Liver (tissue), 8 donors: ENCODE measurements at regions not wholly inside any gene's neighbourhood (a gene's known extent, or its start where the extent isn't known, plus 50 kb on each side); places are given as distances from the start of the nearest gene placed in this dataset.

Source experiments
- DNase-seq: peaks from one replicate; pipeline ENCODE4 v3.0.0-alpha.2; 2017; ENCODE audit warnings: low spot score
- H3K27ac ChIP-seq, 2 donors: one replicate each; pipeline ENCODE4 v1.7.0; 2013; ENCODE audit warnings: inconsistent platforms in 2 of 2, low read length in 2 of 2, control low read depth in 1 of 2, low read depth in 1 of 2, mild to moderate bottlenecking in 1 of 2
- H3K27me3 ChIP-seq, 4 donors: one replicate each; pipeline versions ENCODE4 v1.6.1 to v1.7.0; 2013; ENCODE audit warnings: low read length in 3 of 4, inconsistent platforms in 1 of 4, mild to moderate bottlenecking in 1 of 4, moderate library complexity in 1 of 4; ENCODE audit not compliant: control insufficient read depth in 4 of 4, insufficient read depth in 4 of 4
- H3K36me3 ChIP-seq, 4 donors: one replicate each; pipeline versions ENCODE4 v1.6.1 to v1.7.0; 2013; ENCODE audit warnings: low read length in 3 of 4, mild to moderate bottlenecking in 3 of 4, low read depth in 1 of 4, moderate library complexity in 1 of 4; ENCODE audit not compliant: control insufficient read depth in 4 of 4, insufficient read depth in 3 of 4
- H3K4me1 ChIP-seq, 4 donors: one replicate each; pipeline versions ENCODE4 v1.6.1 to v1.7.0; 2013; ENCODE audit warnings: low read length in 3 of 4, mild to moderate bottlenecking in 3 of 4, moderate library complexity in 1 of 4; ENCODE audit not compliant: control insufficient read depth in 4 of 4, insufficient read depth in 4 of 4
- H3K4me3 ChIP-seq, 3 donors: one replicate each; pipeline versions ENCODE4 v1.6.1 to v1.7.0; 2013; ENCODE audit warnings: low read length in 3 of 3, control low read depth in 1 of 3, low read depth in 1 of 3, mild to moderate bottlenecking in 1 of 3
- H3K9ac ChIP-seq, 2 donors: one replicate each; pipeline ENCODE4 v1.7.0; 2013; ENCODE audit warnings: low read length in 2 of 2, mild to moderate bottlenecking in 2 of 2, moderate library complexity in 2 of 2, control low read depth in 1 of 2, low read depth in 1 of 2
- H3K9me3 ChIP-seq, 4 donors: one replicate each; pipeline versions ENCODE4 v1.6.1 to v1.7.0; 2013; ENCODE audit warnings: low read length in 3 of 4; ENCODE audit not compliant: control insufficient read depth in 4 of 4
- ATF3 ChIP-seq: IDR thresholded peaks from 2 replicates; pipeline ENCODE4 v1.6.1; 2016; ENCODE audit warnings: antibody characterized with exemption
- CTCF ChIP-seq: fragments of 150-350 bp; IDR thresholded peaks from 2 replicates; pipeline ENCODE4 v1.5.1; 2017; ENCODE audit warnings: improper control_type of control experiment, low read depth, low read length; ENCODE audit not compliant: missing input control
- EGR1 ChIP-seq, 2 donors: IDR thresholded peaks; 2 replicates each; pipeline ENCODE4 v1.6.1; 2016 to 2018; ENCODE audit warnings: antibody characterized with exemption in 2 of 2, low read depth in 2 of 2
- FOXA1 ChIP-seq: IDR thresholded peaks from 2 replicates; pipeline ENCODE4 v1.6.1; 2016; ENCODE audit warnings: antibody characterized with exemption
- FOXA2 ChIP-seq: IDR thresholded peaks from 2 replicates; pipeline ENCODE4 v1.6.1; 2016; ENCODE audit warnings: antibody characterized with exemption
- GABPA ChIP-seq, 2 donors: IDR thresholded peaks in 1 of 2; conservative IDR thresholded peaks in 1 of 2; 2 replicates each; pipeline ENCODE4 v1.6.1; 2016; ENCODE audit warnings: antibody characterized with exemption in 2 of 2, mild to moderate bottlenecking in 1 of 2, moderate library complexity in 1 of 2
- HNF4A ChIP-seq, 2 donors: conservative IDR thresholded peaks; 2 replicates each; pipeline ENCODE4 v1.6.1; 2016; ENCODE audit warnings: antibody characterized with exemption in 2 of 2, mild to moderate bottlenecking in 2 of 2
- HNF4G ChIP-seq: IDR thresholded peaks from 2 replicates; pipeline ENCODE4 v1.6.1; 2016; ENCODE audit warnings: antibody characterized with exemption
- JUND ChIP-seq, 2 donors: IDR thresholded peaks; 2 replicates each; pipeline ENCODE4 v1.6.1; 2016; ENCODE audit warnings: antibody characterized with exemption in 2 of 2
- MAX ChIP-seq: IDR thresholded peaks from 2 replicates; pipeline ENCODE4 v1.6.1; 2016; ENCODE audit warnings: antibody characterized with exemption
- NR2F2 ChIP-seq: IDR thresholded peaks from 2 replicates; pipeline ENCODE4 v1.6.1; 2016; ENCODE audit warnings: antibody characterized with exemption
- RAD21 ChIP-seq, 2 donors: IDR thresholded peaks; 2 replicates each; pipeline ENCODE4 v1.6.1; 2016; ENCODE audit warnings: antibody characterized with exemption in 2 of 2, mild to moderate bottlenecking in 2 of 2
- REST ChIP-seq: IDR thresholded peaks from 2 replicates; pipeline ENCODE4 v1.6.1; 2016; ENCODE audit warnings: antibody characterized with exemption, mild to moderate bottlenecking
- RXRA ChIP-seq, 2 donors: IDR thresholded peaks; 2 replicates each; pipeline ENCODE4 v1.6.1; 2017 to 2018; ENCODE audit warnings: antibody characterized with exemption in 2 of 2, mild to moderate bottlenecking in 1 of 2
- SP1 ChIP-seq: IDR thresholded peaks from 2 replicates; pipeline ENCODE4 v1.6.1; 2018; ENCODE audit warnings: antibody characterized with exemption, mild to moderate bottlenecking
- TAF1 ChIP-seq: conservative IDR thresholded peaks from 2 replicates; pipeline ENCODE4 v1.6.1; 2016; ENCODE audit warnings: antibody characterized with exemption, mild to moderate bottlenecking
- YY1 ChIP-seq: IDR thresholded peaks from 2 replicates; pipeline ENCODE4 v1.6.1; 2016; ENCODE audit warnings: antibody characterized with exemption, mild to moderate bottlenecking
- ZBTB33 ChIP-seq: IDR thresholded peaks from 2 replicates; pipeline ENCODE4 v1.6.1; 2016; ENCODE audit warnings: antibody characterized with exemption
- WGBS: extraction: QIAGEN DNeasy Blood & Tissue Kit; methylation state at CpG from one replicate; pipeline ENCODE4 v1.1.7; 2013; 5-methylcytosine and 5-hydroxymethylcytosine counted together
- donor health status: healthy.
- donor health status: healthy.
- donor health status: healthy.
- donor health status: healthy.
- donor health status: healthy.

- WGBS, result 58% methylated on average over 2 of the region's 2 CpGs
- Histone ChIP-seq H3K9ac (no peak overlapping the region), H3K9me3 (no peaks in the 10 kb centered on the region), H3K4me3 (no peak overlapping the region), H3K27ac (no peak overlapping the region), H3K4me1 (no peaks in the 10 kb centered on the region), H3K36me3 (no peaks in the 10 kb centered on the region), H3K27me3 (no peaks in the 10 kb centered on the region)
- TF ChIP-seq GABPA (IDR thresholded peaks at IDR 0.05 in 1 of 2, conservative IDR thresholded peaks at IDR 0.05 in 1 of 2) (no peak), MAX (no peak), ATF3 (no peak), SP1 (no peak), HNF4G (no peak), FOXA2 (no peak), TAF1 (no peak), RXRA (IDR thresholded peaks at IDR 0.05) (no peak), CTCF (no peak), RAD21 (IDR thresholded peaks at IDR 0.05) (no peak), REST (no peak), ZBTB33 (no peak), HNF4A (conservative IDR thresholded peaks at IDR 0.05) (no peak), FOXA1 (no peak), EGR1 (IDR thresholded peaks at IDR 0.05; ENCODE audit: low read depth in 2 of 2) (no peak), YY1 (no peak), JUND (IDR thresholded peaks at IDR 0.05) (no peak), NR2F2 (no peak)
- DNase-seq, result no peak
Measured at GRCh38 chr4:17109126-17109525, 210.7 kb upstream of the LDB2 start.

GRCh38 chr4:17103231-17103630, 204.8 kb upstream of the LDB2 start:
- no peaks in the 10 kb centered on the region for H3K27me3 ChIP-seq
- H3K9me3 ChIP-seq, result peaks cover 0 to 1% (median 0%) of the 10 kb centered on the region in 4 donors
- no peaks in the 10 kb centered on the region for H3K36me3 ChIP-seq
- H3K4me3 ChIP-seq, result no peak overlapping the region
- 59% methylated on average over 1 of the region's 1 CpG for WGBS
- DNase-seq, result no peak
- H3K27ac ChIP-seq, result no peak overlapping the region
- H3K4me1 ChIP-seq, result no peaks in the 10 kb centered on the region
- H3K9ac ChIP-seq, result no peak overlapping the region
- TF ChIP-seq MAX, result no peak
- TF ChIP-seq SP1, result no peak
- no peak for TF ChIP-seq HNF4A (conservative IDR thresholded peaks at IDR 0.05)
- TF ChIP-seq HNF4G, result no peak
- TF ChIP-seq GABPA (IDR thresholded peaks at IDR 0.05 in 1 of 2, conservative IDR thresholded peaks at IDR 0.05 in 1 of 2), result no peak
- TF ChIP-seq ZBTB33, result no peak
- no peak for TF ChIP-seq JUND (IDR thresholded peaks at IDR 0.05)
- TF ChIP-seq TAF1, result no peak
- no peak for TF ChIP-seq FOXA1
- TF ChIP-seq EGR1 (IDR thresholded peaks at IDR 0.05; ENCODE audit: low read depth in 2 of 2), result no peak
- TF ChIP-seq CTCF, result no peak
- no peak for TF ChIP-seq ATF3
